ENCODE measurements at regions not wholly inside any gene's neighbourhood (a gene's known extent, or its start where the extent isn't known, plus 50 kb on each side); places are given as distances from the start of the nearest gene placed in this dataset.
"Not testable (repeated sequence)": the region's sequence is repeated elsewhere in the genome, so short reads cannot be mapped to it uniquely, and the experiment has no call there.

DNA sequence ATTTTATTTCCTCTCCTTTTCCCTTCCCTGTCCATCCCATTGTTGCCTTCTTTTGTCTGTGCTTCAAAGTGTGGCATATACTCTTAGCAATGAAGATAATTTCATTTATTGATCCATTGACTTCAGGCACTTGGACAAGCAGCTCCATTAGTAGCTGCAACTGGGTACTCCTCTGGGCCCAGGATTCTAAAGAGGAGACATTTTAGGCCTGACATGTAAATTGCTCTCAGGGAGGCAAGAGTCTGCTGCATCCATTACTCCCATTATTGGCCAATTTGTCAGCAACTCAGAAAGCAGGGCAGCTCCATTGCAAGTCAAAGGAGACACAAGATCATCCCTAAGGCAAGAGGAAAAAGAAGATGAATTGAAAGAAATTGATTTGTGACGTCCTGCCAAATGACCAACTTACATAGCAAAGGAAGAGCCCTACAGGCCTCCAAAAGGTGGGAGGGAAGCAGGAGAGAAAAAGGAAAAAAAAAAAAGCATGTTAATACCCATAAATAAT lies 1094.1 kb upstream of the FLRT2 start:
- no peak for DNase-seq

DNA sequence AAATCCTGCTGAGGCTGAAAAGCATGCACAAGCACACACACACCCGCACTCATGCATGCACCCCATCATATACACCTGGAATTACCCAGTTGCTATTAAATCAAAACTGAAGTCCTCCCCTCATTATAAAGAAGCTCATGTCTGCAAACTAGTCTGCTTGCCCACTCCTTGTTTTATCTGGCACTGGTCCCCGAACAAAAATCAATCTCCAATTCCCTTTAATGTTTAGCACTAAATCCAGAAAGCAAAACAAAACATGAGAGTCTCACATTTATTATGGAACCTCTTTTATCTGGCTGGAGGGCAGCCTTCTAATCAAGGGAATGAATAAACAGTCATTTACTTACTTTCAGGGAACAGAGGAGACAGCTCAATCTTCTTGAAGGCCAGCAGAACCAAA lies 1093.4 kb upstream of the FLRT2 start:
- no peak for DNase-seq

DNA sequence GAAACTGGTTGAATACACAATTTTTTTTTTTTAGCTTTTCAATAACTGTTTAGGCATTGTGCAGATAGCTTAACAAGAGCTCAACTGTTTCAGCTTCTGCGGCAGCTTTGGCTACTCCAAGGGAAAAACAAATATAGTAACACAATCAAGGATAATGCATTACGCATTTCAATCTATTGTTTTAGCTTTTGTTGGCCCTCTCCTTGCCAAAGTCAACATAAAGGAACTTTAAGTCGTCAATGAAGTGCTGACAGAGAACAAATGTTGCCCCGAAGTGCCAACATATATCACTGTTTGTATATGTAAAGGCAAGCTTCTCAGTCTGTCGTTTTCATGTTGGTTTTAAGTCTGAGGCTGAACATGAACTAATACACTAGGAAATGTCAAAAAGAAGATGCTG lies 1087.4 kb upstream of the FLRT2 start:
- no peak for DNase-seq

DNA sequence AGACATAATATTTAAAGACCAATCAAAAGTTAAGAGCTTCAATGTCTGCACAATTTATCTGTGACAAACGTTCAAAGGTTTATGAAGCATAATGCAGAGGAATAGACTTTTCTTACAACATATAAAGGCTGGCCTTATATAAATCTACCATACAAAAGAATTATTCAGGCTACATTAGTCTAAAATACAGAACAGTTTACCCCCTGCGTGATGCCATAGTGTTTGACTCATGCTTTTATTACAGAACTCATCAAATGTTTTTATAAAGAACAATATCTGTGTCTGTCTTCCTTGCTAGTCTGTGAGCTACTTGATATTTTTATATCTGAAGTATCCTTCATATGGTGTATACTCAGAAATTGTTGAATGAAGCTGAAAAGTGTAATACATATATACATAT lies 1084.5 kb upstream of the FLRT2 start:
- no peak for DNase-seq

DNA sequence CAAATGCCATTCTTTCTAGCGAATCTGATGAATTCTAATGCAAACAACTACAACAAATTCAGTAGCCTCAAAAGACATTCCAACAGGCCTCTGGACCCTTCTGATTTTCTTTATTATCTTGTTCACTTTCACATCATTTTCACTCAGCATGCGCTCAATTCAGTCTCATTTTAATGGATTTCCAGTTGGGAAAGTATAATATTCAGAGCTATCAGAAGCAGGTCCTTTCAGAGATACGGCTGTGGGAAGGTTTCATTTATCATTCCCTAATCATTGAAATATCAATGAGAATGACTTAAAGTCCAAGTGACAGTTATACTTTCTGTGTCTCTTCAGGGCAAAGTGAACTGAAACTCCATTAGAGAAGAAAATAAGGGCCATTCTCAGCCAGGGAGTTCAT lies 1083.7 kb upstream of the FLRT2 start:
- DNase-seq = no peak

DNA sequence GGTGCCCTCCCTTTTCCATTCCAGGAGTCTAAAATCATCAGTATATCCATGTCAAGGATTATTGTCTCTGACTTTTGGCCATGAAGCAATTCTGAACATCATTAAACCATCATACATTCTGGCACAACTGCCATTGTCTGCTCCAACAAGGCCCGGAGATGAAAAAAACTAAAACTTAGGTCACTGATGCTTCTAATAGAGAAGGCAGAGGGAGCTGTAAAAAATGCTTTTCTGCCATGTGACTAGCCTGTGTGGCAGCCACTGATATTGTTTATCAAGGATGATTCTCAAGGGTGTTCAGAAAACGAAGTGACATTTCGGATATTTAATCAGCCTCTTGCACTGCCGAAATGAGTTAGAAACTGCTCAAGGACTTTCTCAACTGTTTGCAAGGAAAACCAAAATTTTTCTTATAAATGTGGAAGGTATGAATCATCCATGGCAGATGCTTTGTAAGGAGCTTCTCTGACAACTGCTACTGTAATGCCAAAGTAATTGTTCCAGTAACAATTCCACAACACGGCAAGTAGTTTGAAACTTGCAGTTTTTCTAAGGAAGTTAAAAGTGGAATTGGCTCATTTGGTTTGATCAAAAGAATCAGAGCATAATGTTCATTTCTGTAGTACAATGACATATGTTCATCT lies 1076.5 kb upstream of the FLRT2 start:
- DNase-seq = no peak

DNA sequence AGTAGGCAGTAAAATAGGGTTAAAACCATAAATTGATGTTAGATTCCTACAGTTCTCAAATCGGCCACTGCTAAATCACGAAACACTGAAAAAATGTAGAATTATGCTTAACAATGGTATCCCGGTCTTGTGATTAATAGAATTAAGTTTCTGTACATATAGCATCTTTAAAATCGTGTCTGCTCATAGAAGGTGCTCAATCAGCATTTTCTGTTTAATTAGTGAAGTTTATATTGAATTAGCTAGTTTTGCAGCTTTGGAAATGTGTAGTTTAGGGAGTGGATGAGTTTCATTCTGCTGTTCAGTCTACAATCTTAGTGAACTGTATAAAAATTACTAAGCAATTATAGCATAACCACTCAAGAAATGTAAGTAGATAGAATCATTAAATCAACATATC lies 1075.8 kb upstream of the FLRT2 start:
- DNase-seq = no peak

DNA sequence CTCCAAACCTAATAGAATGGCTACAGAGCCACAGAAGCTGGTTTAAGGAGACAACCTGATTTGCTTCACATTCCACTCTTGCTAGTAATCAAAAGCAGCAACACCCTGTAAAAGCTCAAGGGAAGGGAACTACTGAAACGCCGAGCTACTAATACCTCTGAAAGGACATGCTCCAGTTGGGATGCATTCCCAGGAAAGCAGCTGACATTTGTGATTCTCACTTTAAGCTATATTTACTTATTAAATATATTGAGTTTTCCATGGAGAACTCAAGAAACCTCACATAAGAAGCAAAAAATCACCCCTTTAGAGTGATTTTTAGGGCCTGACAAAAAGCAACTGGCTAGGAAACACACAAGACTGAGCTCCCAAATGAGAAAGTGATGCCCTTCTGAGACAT lies 1073.0 kb upstream of the FLRT2 start:
- DNase-seq = no peak

DNA sequence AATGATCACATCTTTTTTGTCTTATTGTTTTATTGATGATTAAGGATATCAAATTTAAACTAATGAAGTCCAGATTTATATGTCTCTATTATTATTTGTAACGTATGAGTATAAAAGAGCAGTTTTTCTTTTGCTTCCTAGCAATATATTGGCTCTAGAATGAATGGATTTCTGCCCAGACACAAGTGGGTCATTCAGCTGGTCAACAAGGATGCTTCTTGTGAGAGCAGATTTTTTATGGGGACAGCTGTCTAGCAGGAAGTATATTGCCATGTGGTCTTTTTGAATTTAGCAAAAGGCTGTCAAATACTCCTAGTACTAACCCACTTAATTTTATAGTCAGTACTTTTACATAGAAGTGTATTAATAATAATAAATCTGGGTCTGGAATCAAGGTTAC lies 1071.1 kb upstream of the FLRT2 start:
- no peak for DNase-seq

DNA sequence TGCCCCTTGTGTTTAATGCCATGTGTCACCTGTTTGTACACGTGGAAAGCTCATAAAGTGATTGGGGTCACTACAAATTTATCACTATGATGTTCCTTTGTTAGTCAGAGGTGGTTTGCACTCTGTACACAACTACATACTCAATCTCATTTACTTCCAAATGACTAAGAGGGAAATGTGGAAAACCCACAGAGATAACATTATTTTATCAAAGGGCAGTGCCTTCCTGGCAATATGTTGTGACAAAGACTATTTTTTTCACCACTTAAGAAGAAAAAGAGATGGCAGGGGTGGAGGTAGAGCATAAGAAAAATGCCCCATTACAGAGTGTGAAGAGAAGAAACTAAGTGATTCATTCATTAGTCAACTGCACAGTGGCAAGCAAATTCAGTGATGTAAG lies 1064.1 kb upstream of the FLRT2 start:
- DNase-seq = no peak

DNA sequence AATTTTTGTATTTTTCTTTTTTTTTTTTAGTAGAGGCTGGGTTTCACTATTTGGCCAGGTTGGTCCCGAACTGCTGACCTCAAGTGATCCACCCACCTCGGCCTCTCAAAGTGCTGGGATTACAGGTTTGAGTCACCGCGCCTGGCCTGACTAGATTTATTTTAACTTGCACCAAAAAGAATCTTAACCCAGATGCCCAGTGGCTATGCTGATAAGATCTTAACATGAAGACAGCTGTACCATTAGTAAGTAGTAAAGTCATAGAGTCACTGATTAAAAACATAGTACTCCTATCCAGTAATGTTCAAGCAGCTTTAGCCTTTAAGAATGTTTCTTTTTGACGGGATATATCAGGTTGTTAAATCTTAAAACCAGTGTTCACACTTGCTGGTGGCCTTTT lies 1061.8 kb upstream of the FLRT2 start:
- no peak for DNase-seq

DNA sequence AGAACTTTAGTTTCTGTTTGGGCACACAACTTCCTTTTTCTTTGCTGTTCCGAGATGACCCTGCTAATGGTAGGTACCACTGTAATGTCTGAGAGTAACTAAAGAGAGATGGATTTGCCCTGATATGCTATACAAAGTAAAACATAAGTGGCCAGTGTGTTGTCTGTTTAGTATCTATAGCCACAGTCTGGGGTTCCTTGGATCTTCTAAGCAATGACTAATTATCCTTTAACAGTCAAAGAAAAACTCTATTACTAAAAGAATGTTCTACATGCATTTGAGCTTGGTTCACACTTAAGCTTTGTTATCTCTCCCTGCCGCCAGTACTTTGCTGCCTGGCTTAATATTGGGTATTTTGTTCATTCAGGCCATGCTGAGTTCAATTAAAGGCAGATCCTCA lies 1051.9 kb upstream of the FLRT2 start:
- DNase-seq = no peak

DNA sequence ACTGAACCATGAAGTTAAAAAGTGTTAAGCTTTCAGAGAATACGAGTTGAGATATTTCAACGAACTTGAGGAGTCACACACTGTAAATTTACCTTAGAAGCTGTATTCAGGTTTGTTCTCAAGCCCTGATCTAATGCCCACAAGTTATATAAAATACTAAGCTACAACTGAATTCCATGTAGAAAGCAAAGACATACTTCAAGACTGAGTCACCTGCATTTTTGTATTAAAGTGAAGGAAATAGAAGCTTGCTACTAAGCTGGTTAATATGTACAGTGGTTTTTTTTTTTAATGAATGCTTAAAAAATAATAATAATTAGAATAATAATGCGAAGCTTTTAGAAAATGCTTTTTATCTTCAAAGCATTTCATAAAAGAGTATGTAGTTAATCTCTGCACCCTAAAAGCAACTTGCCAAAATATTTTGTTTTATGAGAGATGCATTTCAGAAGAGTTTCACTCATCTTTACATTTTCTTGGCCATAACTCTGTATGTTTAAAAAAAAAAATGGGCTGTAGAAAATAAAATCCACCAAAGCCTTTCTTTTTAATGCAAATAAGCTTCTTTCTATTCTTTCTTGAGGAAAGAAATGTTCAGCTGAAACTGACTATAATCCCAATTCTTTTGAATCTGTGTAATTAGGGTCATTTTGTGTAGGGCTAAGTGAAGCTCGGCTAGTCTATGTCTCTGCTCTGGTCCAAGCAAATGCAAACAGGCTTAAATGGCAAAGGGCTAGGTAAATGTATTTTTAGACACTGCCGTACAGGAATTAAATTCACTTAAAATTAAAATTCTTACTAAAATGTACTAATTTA lies 1047.5 kb upstream of the FLRT2 start:
- no peak for DNase-seq

DNA sequence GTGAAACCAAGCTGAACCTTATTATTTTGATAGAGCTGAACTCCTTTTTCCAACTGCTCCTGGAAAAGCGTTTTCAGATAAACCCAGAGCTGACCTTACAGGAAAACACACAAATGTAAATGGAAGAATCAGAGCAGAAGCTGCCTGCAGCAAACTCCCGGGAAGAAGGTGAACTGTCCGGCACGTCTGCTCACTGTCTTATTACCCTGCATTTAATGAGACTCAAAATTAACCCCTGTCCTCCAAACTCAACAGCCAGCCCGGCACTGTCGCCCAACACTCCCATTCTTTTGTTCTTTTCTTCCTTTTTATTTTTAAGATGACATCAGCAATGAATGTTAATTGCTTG lies 1046.9 kb upstream of the FLRT2 start:
- no peak for DNase-seq

DNA sequence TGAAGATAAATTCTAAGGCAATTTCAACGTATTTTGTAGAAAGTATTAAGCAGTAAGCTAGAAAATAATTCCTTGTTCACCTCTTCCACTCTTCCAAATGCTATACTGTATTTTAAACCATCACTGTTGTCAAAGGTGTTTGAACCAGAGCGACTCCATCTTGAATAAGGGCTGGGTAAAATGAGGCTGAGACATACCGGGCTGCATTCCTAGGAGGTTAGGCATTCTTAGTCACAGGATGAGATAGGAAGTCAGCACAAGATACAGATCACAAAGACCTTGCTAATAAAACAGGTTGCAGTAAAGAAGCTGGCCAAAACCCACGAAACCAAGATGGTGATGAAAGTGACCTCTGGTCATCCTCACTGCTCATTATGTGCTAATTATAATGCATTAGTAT lies 1045.7 kb upstream of the FLRT2 start:
- not testable (repeated sequence) for DNase-seq

DNA sequence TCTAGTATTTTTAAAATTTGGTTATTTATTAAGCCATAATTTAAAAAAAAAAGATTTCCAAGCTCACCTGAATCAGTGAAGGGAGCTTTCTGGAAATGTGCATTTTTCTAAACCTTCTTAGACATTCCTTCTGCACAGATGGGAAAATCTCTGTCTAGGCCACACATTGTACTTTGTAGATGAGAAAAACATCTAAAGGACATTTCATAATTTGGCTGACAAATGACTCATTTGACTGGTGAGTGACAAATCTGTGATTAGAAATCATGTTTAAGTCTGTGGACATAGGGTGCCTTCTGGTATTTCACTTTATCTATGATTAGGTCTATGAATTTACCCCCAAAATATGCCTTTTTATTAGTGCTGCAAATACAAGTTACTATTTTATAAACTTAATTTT lies 1044.9 kb upstream of the FLRT2 start:
- no peak for DNase-seq

DNA sequence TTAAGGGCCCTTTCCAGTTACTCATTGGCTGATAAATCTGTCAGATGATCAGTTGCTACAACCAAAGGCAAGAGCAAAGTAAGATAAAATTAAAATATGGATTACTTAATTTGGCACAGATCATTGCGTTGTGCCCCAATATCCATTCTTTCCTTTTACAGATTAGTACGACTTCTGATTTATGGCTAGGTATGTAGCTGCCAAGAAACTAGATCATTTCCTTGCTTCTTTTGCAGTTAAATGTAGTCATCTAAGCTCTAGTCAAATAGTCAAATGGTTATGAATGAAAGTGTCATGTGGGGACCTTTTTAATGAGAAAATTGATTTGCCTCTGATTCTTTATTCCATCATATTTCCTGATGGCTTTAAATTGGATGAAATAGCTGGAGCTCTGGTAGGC lies 1039.9 kb upstream of the FLRT2 start:
- DNase-seq = no peak

DNA sequence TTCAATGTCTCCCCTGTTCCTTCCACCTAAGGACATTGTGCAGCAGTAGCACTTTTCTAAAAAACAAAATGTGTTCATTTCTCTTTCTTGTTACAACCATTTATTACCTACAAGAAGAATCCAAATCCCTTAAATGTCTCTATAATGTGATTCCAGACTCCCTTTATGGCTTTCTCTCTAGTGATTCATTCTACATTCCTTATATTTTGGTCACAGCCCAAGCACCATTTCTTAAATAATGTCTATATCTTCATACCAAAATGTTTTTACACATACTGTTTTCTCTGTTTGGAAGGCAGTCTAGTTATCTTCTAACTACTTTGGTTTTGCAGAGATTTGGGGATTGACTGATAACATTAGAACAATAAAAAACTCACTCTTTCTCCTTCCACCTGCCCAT lies 1037.3 kb upstream of the FLRT2 start:
- no peak for DNase-seq

DNA sequence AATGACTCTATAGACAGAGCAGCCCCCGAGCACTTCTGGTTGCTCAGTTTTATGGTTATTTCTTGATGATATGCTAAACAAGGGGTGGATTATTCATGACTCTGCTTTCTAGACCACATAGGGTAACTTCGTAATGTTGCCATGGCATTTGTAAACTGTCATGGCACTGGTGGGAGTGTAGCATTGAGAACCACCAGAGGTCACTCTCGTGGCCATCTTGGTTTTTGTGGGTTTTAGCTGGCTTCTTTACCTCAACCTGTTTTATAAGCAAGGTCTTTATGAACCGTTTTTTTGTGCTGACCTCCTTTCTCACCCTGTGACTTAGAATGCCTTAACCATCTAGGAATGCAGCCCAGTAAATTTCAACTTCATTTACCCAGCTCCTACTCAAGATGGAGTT lies 1036.2 kb upstream of the FLRT2 start:
- no peak for DNase-seq

DNA sequence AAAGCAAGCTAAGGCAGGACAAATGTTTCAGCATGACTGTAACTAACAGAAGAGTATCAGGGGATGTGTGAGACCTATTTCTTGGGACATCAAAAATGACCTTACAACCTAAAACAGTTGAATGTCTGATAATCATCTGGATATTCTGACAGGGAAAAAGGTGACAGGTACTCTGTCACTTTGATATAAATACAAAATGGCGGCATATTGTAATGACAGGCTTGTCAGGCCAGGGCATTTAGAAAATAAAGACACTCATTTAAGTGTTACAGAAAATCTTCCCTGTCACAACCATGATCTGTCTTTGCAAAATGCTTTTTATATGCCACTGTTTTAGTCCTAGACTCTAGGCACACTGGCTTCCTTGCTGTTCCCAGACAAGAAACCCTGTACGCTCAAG lies 1033.3 kb upstream of the FLRT2 start:
- no peak for DNase-seq

DNA sequence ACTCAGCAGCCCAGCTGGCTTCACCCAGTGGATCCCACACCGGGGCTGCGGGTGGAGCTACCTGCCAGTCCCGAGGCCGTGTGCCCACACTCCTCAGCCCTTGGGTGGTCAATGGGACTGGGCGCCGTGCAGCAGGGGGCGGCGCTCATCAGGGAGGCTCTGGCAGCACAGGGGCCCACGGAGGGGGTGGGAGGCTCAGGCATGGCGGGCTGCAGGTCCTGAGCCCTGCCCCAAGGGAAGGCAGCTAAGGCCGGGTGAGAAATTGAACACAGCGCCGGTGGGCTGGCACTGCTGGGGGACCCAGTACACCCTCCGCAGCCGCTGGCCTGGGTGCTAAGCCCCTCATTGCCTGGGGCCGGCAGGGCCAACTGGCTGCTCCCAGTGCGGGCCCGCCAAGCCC lies 1017.1 kb upstream of the FLRT2 start:
- not testable (repeated sequence) for DNase-seq

DNA sequence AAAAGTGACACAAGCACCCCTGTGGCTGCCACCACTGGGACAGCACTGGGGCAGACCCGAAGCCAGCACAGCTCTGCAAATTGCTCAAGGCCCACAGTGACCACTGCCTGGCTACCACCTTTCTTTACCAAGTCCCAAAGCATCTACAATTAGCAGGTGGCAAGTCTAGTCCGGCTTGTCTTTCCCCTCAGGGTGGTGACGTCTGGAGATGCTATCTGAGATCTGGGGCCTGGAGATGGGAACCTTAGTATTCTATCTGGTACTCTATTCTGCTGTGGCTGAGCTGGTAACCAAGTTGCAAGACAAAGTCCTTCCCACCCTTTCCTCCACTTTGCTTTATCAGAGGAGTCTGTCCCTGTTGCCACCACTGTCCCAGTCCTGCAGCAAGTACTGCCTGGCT lies 1010.1 kb upstream of the FLRT2 start:
- no peak for DNase-seq

DNA sequence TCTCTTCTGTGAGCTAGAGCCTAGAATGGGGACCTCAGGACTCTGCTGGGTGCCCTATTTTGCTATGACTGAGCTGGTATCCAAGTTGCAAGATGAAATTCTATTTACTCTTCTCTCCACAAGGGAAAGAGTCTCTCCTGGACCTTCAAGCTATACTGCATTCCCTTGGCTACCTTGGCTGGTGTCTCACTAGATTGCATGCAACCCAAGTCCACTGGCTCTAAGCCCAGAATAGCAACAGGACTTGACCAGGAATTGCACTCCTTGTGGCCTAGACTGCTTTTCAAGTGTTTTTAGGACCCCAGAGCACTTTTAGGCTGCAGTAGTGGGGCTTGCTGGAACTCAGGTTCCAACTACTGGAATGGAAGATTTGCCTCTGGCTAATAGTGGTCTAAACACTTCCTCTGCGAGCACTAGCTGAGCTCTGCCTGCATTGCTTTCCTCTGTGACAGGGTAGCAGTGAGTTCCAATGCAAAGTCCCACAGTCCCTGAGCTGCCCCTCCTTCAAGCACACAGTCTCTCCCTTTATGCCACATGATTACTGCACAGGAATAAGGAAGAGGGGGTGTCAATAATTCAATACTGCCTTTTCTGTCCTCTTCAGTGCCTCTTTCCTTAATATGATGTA lies 1009.1 kb upstream of the FLRT2 start:
- DNase-seq = no peak

DNA sequence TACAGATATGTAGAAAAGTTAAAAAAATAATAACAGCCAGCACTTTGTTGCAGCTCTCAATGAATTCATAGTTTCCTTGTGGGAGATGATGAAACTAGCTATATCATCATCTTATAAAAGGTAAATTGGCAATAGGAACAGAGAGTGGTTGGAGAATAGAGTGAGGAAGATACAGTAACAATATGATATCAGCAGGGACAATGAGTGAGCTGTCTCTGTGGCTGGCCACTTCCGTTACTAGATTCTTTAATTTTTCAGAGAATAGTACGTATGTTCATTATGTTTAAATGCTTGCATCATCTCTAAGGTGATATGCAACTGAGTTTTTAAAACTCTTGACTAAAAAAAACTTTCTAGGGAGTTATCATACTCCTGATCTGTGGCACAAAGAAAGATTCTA lies 1006.2 kb upstream of the FLRT2 start:
- no peak for DNase-seq

Data from left hindlimb (tissue), 1 donor.